ENCODE measurements at regions not wholly inside any gene's neighbourhood (a gene's known extent, or its start where the extent isn't known, plus 50 kb on each side); places are given as distances from the start of the nearest gene placed in this dataset.

DNA sequence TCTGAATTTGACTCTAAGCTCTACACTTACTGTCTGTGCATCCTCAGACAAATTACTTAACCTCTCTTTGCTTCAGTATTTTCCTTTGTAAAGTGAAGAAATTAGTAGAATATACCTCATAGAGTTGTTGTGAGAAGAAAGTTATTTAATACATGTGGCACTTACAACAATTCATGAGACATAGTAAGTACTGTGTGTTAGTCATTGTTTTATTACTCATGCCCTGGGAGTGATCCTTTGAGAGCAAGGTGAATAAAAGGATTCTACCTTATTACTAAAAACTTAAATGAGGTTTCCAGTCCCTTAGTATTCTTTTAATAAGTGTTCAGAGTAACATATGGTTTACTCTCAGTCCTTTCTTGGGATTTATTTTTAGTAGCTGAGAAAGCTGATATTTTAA lies 233.6 kb upstream of the MAP3K7 start:
- TF ChIP-seq, protein P1, sequence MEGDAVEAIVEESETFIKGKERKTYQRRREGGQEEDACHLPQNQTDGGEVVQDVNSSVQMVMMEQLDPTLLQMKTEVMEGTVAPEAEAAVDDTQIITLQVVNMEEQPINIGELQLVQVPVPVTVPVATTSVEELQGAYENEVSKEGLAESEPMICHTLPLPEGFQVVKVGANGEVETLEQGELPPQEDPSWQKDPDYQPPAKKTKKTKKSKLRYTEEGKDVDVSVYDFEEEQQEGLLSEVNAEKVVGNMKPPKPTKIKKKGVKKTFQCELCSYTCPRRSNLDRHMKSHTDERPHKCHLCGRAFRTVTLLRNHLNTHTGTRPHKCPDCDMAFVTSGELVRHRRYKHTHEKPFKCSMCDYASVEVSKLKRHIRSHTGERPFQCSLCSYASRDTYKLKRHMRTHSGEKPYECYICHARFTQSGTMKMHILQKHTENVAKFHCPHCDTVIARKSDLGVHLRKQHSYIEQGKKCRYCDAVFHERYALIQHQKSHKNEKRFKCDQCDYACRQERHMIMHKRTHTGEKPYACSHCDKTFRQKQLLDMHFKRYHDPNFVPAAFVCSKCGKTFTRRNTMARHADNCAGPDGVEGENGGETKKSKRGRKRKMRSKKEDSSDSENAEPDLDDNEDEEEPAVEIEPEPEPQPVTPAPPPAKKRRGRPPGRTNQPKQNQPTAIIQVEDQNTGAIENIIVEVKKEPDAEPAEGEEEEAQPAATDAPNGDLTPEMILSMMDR (conservative IDR thresholded peaks at IDR 0.05; ENCODE audit: low read depth, low read length): no peak
- no peak for TF ChIP-seq EZH2 (IDR thresholded peaks at IDR 0.05; ENCODE audit: borderline replicate concordance, low read depth, low read length, poor library complexity, severe bottlenecking)

Measured in A673 (cell line).